Stomach (tissue), 4 donors: ENCODE measurements at regions not wholly inside any gene's neighbourhood (a gene's known extent, or its start where the extent isn't known, plus 50 kb on each side); places are given as distances from the start of the nearest gene placed in this dataset.

Experiments used
- POLR2AphosphoS5 ChIP-seq, 3 donors: sonication (generic); formaldehyde crosslinking; IDR thresholded peaks; one replicate each; pipeline ENCODE4 v1.6.1; 2016; ENCODE audit warnings: antibody characterized with exemption in 3 of 3
- TF ChIP-seq, protein P1 (sequence below), 7 experiments: fragments of 450-650 bp in 4 of 7; fragments of 200-600 bp in 3 of 7; sonication (generic) in 3 of 7; IDR thresholded peaks; one replicate each; pipeline ENCODE4 v1.5.1; 2016 to 2019; ENCODE audit warnings: antibody characterized with exemption in 7 of 7, control low read depth in 2 of 7, mild to moderate bottlenecking in 1 of 7

- TF ChIP-seq, protein P1, sequence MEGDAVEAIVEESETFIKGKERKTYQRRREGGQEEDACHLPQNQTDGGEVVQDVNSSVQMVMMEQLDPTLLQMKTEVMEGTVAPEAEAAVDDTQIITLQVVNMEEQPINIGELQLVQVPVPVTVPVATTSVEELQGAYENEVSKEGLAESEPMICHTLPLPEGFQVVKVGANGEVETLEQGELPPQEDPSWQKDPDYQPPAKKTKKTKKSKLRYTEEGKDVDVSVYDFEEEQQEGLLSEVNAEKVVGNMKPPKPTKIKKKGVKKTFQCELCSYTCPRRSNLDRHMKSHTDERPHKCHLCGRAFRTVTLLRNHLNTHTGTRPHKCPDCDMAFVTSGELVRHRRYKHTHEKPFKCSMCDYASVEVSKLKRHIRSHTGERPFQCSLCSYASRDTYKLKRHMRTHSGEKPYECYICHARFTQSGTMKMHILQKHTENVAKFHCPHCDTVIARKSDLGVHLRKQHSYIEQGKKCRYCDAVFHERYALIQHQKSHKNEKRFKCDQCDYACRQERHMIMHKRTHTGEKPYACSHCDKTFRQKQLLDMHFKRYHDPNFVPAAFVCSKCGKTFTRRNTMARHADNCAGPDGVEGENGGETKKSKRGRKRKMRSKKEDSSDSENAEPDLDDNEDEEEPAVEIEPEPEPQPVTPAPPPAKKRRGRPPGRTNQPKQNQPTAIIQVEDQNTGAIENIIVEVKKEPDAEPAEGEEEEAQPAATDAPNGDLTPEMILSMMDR (IDR thresholded peaks at IDR 0.05), result no peak
- no peak for TF ChIP-seq POLR2AphosphoS5 (IDR thresholded peaks at IDR 0.05)
Measured at GRCh38 chr2:146207901-146208300, 1636.9 kb upstream of the ACVR2A start.
